ENCODE measurements at regions not wholly inside any gene's neighbourhood (a gene's known extent, or its start where the extent isn't known, plus 50 kb on each side); places are given as distances from the start of the nearest gene placed in this dataset.
"Not testable (repeated sequence)": the region's sequence is repeated elsewhere in the genome, so short reads cannot be mapped to it uniquely, and the experiment has no call there.

DNA sequence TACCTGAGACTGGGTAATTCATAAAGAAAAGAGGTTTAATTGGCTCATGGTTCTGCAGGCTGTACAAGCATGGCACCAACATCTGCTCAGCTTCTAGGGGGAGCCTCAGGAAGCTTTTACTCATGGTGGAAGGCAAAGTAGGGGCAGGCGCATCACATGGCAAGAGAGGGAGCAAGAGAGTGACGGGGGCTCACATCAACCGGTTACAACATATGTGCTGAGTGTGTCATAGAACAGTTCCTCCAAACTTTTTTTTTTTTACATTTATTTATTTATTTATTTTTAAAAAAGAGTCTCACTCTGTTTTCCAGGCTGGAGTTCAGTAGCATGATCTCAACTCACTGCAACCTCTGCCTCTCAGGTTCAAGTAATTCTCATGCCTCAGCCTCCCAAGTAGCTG, 143.8 kb downstream of the SMIM20 start:
- TF ChIP-seq REST (IDR thresholded peaks at IDR 0.05; ENCODE audit: insufficient read depth in 1 of 2, low read depth in 2 of 2, low read length in 1 of 2); CTCF (IDR thresholded peaks at IDR 0.05): not testable (repeated sequence)

Measured in Panc1 (cell line).